ENCODE measurements at regions not wholly inside any gene's neighbourhood (a gene's known extent, or its start where the extent isn't known, plus 50 kb on each side); places are given as distances from the start of the nearest gene placed in this dataset.

DNA sequence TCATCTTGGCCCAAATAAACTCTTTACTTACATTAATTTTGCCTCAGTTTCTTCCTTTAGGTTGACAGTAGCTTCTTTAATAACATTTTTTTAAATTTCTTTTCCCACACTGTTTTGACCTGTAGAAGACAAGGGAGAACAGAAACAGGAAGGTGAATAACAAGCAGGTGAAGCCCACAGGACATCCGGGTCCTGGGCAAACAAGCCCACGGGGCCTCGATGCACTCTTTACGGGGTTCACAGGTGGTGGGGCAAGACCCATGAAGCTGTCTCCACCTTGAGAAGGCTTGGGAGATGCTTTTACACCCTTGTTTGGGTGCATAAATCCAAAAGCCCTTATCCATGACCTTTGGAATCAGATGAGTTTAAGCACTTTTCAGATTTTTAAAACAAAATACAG, 301.0 kb upstream of the MGAT5 start:
- Histone ChIP-seq H3K36me3 (no peaks in the 10 kb centered on the region), H3K9me3 (no peaks in the 10 kb centered on the region), H3K27ac (no peak overlapping the region), H3K27me3 (no peaks in the 10 kb centered on the region), H3K4me1 (peaks cover 0 to 9% of the 10 kb centered on the region in 2 donors), H3K4me3 (replicated peaks in 1 of 3) (no peak overlapping the region)
- no peak for DNase-seq
- TF ChIP-seq, protein P1, sequence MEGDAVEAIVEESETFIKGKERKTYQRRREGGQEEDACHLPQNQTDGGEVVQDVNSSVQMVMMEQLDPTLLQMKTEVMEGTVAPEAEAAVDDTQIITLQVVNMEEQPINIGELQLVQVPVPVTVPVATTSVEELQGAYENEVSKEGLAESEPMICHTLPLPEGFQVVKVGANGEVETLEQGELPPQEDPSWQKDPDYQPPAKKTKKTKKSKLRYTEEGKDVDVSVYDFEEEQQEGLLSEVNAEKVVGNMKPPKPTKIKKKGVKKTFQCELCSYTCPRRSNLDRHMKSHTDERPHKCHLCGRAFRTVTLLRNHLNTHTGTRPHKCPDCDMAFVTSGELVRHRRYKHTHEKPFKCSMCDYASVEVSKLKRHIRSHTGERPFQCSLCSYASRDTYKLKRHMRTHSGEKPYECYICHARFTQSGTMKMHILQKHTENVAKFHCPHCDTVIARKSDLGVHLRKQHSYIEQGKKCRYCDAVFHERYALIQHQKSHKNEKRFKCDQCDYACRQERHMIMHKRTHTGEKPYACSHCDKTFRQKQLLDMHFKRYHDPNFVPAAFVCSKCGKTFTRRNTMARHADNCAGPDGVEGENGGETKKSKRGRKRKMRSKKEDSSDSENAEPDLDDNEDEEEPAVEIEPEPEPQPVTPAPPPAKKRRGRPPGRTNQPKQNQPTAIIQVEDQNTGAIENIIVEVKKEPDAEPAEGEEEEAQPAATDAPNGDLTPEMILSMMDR (IDR thresholded peaks at IDR 0.05) = no peak
- TF ChIP-seq POLR2A (IDR thresholded peaks at IDR 0.05) = no peak
- WGBS, 2 donors = 93 to 95% methylated on average over 4 of the region's 4 CpGs
- intact Hi-C loops (cut with DNase I) = no loop called here

DNA sequence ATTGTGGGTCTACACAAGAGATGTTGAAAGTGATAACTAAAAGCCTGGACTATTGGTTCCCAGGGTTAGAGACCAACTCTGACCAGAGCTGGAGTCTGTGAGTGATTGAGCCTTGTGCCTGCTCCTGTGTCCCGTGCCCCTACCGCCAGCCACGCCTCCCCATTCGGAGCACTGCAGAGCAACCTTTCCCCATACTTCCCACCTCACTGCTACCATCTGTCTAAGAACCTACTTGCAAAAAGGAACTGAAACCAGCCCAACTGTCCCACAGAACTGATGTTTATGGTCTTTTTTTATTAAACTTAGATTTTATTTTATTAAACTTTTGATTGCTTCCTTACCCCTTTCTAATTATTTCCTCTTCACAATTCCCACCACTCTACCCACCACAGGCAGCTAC, 300.3 kb upstream of the MGAT5 start:
- Histone ChIP-seq H3K4me3 (replicated peaks in 1 of 3) (no peak overlapping the region), H3K27me3 (no peaks in the 10 kb centered on the region), H3K36me3 (no peaks in the 10 kb centered on the region), H3K4me1 (peaks cover 0 to 9% of the 10 kb centered on the region in 2 donors), H3K27ac (no peak overlapping the region), H3K9me3 (no peaks in the 10 kb centered on the region)
- TF ChIP-seq, protein P1 (IDR thresholded peaks at IDR 0.05) = no peak
- TF ChIP-seq POLR2A (IDR thresholded peaks at IDR 0.05) = no peak
- 82 to 88% methylated on average over 4 of the region's 4 CpGs for WGBS, 2 donors
- no peak for DNase-seq
- intact Hi-C loops (cut with DNase I) = no loop called here

DNA sequence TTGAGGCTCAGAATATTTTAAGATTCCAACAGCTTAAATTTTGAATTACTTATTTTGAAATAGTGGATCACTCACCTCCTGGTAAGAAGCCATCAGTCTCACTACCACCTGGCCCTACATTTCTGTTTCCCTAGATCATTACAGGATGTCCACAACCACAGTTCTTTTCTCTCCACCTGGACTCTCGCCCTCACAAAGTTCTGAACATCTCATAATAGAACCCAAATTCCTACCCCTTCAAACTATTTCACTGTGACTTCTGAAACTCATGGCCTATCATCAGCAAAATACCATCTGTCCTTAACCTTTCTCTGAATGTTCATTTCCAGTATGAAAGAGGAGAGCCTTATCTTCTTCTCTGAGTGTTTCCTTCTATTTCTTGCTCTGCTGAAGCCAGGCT, 299.2 kb upstream of the MGAT5 start:
- Histone ChIP-seq H3K4me1 (peaks cover 0 to 9% of the 10 kb centered on the region in 2 donors), H3K4me3 (replicated peaks in 1 of 3) (no peak overlapping the region), H3K9me3 (no peaks in the 10 kb centered on the region), H3K36me3 (no peaks in the 10 kb centered on the region), H3K27ac (no peak overlapping the region), H3K27me3 (no peaks in the 10 kb centered on the region)
- DNase-seq = no peak
- intact Hi-C loops (cut with DNase I) = no loop called here
- no peak for TF ChIP-seq POLR2A (IDR thresholded peaks at IDR 0.05)
- TF ChIP-seq, protein P1 (IDR thresholded peaks at IDR 0.05) = no peak
- 80 to 93% methylated on average over 1 of the region's 1 CpG for WGBS, 2 donors

DNA sequence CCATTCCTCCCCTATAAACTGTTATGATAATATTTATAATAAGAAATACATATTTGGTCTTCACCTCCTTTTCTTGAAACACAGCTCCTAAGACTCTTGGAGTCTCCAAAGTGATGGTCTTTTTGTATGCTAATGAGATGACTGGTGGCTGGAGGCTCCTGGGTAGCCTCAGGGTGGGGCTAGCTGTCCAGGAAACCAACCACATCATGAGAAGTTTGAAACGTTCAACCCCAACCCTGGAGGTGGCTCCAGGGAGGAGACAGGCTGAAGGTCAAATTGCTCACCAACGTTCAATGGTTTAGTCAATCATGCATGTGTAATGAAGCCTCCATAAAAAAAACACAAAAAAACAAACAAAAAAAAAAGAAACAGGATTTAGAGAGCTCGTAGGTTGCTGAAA, 298.7 kb upstream of the MGAT5 start:
- peak in 1 of 2 donors; percentile 12 for DNase-seq
- intact Hi-C loops (cut with DNase I) = no loop called here
- H3K9me3 ChIP-seq = no peaks in the 10 kb centered on the region
- no peak overlapping the region for H3K4me3 ChIP-seq (replicated peaks in 1 of 3)
- peaks cover 0 to 9% of the 10 kb centered on the region in 2 donors for H3K4me1 ChIP-seq
- TF ChIP-seq, protein P1 (IDR thresholded peaks at IDR 0.05) = no peak
- TF ChIP-seq POLR2A (IDR thresholded peaks at IDR 0.05) = no peak
- no peaks in the 10 kb centered on the region for H3K36me3 ChIP-seq
- H3K27me3 ChIP-seq = no peaks in the 10 kb centered on the region
- no peak overlapping the region for H3K27ac ChIP-seq
- WGBS, 2 donors = 36 to 66% methylated on average over 3 of the region's 3 CpGs

DNA sequence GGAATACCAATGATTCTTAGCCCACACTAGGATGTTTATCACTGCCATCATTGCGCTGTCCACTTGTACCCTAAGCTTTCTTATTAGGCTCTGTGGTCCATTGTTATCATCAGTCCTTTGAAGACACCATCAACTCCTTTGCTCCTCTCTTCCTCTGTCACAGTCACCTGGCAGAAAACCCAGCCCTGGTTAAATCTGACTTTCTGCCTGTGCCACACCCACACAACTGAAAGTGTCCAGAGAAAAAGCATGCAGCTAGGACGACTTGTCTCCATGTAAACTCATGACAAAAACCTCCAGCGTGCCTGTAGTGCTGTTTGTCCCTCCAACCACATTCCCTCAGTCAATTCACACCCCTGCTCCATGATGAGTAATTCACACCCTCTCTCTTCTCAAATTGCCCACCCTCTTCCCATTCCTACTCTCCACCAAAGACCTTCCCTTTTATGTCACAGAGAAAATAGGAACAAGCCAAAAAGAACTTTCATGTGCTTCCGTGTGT, 297.4 kb upstream of the MGAT5 start:
- Histone ChIP-seq H3K9me3 (no peaks in the 10 kb centered on the region), H3K27me3 (no peaks in the 10 kb centered on the region), H3K27ac (no peak overlapping the region), H3K36me3 (no peaks in the 10 kb centered on the region), H3K4me1 (peaks cover 0 to 9% of the 10 kb centered on the region in 2 donors), H3K4me3 (replicated peaks in 1 of 3) (no peak overlapping the region)
- no peak for DNase-seq
- 74 to 76% methylated on average over 4 of the region's 4 CpGs for WGBS, 2 donors
- intact Hi-C loops (cut with DNase I) = no loop called here
- TF ChIP-seq, protein P1 (IDR thresholded peaks at IDR 0.05) = no peak
- no peak for TF ChIP-seq POLR2A (IDR thresholded peaks at IDR 0.05)
